ENCODE measurements at regions not wholly inside any gene's neighbourhood (a gene's known extent, or its start where the extent isn't known, plus 50 kb on each side); places are given as distances from the start of the nearest gene placed in this dataset.

DNA sequence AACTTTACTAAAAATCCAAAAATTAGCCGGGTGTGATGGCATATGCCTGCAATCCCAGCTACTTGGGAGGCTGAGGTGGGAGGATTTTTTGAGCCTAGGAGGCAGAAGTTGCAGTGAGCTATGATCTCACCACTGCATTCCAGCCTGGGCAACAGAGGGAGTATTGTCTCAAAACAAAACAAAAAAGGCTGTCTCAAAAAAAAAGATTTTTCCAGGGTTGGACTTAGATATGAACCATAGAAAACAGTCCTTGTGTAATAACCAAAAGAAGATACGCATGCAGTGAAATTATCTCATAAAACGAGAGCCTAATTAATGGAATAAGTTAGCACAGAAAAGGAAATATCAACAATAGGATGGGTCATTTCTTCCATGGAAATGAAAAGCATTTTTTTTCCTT is 320.4 kb upstream of the RASGRP1 start:
- no peaks in the 10 kb centered on the region for H3K9me3 Mint-ChIP-seq
- peaks cover 3 to 19% (median 9%) of the 10 kb centered on the region in 4 donors for H3K4me1 Mint-ChIP-seq
- Histone ChIP-seq H3K4me1 (ENCODE audit: control insufficient read depth, insufficient read depth, low read length, poor library complexity, severe bottlenecking) (peaks cover 12% of the 10 kb centered on the region), H3K36me3 (ENCODE audit: control insufficient read depth, insufficient read depth, low read length) (peaks cover 2% of the 10 kb centered on the region), H3K4me3 (ENCODE audit: low read depth, low read length) (no peak overlapping the region), H3K27me3 (ENCODE audit: control insufficient read depth, insufficient read depth, low read length) (no peaks in the 10 kb centered on the region), H3K9me3 (ENCODE audit: control insufficient read depth in 2 of 2, low read length in 2 of 2) (no peaks in the 10 kb centered on the region), H3K27ac (ENCODE audit: insufficient read depth, low read length, poor library complexity, severe bottlenecking) (no peak overlapping the region)
- no peak overlapping the region for H3K27ac Mint-ChIP-seq
- peaks cover 4% of the 10 kb centered on the region for H3K27me3 Mint-ChIP-seq
- H3K36me3 Mint-ChIP-seq: no peaks in the 10 kb centered on the region
- H3K4me3 Mint-ChIP-seq: no peak overlapping the region
- DNase-seq (no peak), ATAC-seq (ENCODE audit: low read depth in 2 of 2) (no peak)

- no peaks in the 10 kb centered on the region for H3K27me3 ChIP-seq (ENCODE audit: control insufficient read depth, insufficient read depth, low read length)
- no peaks in the 10 kb centered on the region for H3K36me3 ChIP-seq (ENCODE audit: control insufficient read depth, insufficient read depth, low read length)
- Mint-ChIP-seq H3K4me3 (no peak overlapping the region), H3K36me3 (no peaks in the 10 kb centered on the region), H3K27ac (peak overlapping the region in 1 of 3 donors; percentile 40), H3K9me3 (no peaks in the 10 kb centered on the region), H3K4me1 (peaks cover 3 to 19% (median 9%) of the 10 kb centered on the region in 4 donors), H3K27me3 (peaks cover 4% of the 10 kb centered on the region)
- no peak for ATAC-seq (ENCODE audit: low read depth in 2 of 2)
- no peak overlapping the region for H3K27ac ChIP-seq (ENCODE audit: insufficient read depth, low read length, poor library complexity, severe bottlenecking)
- peaks cover 12% of the 10 kb centered on the region for H3K4me1 ChIP-seq (ENCODE audit: control insufficient read depth, insufficient read depth, low read length, poor library complexity, severe bottlenecking)
- no peak overlapping the region for H3K4me3 ChIP-seq (ENCODE audit: low read depth, low read length)
- no peaks in the 10 kb centered on the region for H3K9me3 ChIP-seq (ENCODE audit: control insufficient read depth in 2 of 2, low read length in 2 of 2)
- DNase-seq: no peak
These were observed 320.9 kb upstream of the RASGRP1 start for GRCh38 chr15:38885471-38885952.

GRCh38 chr15:38886315-38887163 is 321.9 kb upstream of the RASGRP1 start:
- peaks cover 4% of the 10 kb centered on the region for H3K27me3 Mint-ChIP-seq
- Histone ChIP-seq H3K27me3 (ENCODE audit: control insufficient read depth, insufficient read depth, low read length) (no peaks in the 10 kb centered on the region), H3K9me3 (ENCODE audit: control insufficient read depth in 2 of 2, low read length in 2 of 2) (no peaks in the 10 kb centered on the region), H3K27ac (ENCODE audit: insufficient read depth, low read length, poor library complexity, severe bottlenecking) (no peak overlapping the region), H3K36me3 (ENCODE audit: control insufficient read depth, insufficient read depth, low read length) (no peaks in the 10 kb centered on the region), H3K4me3 (ENCODE audit: low read depth, low read length) (no peak overlapping the region), H3K4me1 (ENCODE audit: control insufficient read depth, insufficient read depth, low read length, poor library complexity, severe bottlenecking) (peaks cover 12% of the 10 kb centered on the region)
- H3K4me3 Mint-ChIP-seq: no peak overlapping the region
- peaks cover 0 to 2% (median 0%) of the 10 kb centered on the region in 7 donors for H3K9me3 Mint-ChIP-seq
- H3K4me1 Mint-ChIP-seq: peaks cover 3 to 14% (median 9%) of the 10 kb centered on the region in 4 donors
- ATAC-seq (ENCODE audit: low read depth in 2 of 2) (no peak), DNase-seq (no peak)
- H3K27ac Mint-ChIP-seq: no peak overlapping the region
- no peaks in the 10 kb centered on the region for H3K36me3 Mint-ChIP-seq

- Mint-ChIP-seq H3K36me3 (no peaks in the 10 kb centered on the region), H3K9me3 (peaks cover 0 to 2% (median 0%) of the 10 kb centered on the region in 7 donors), H3K27ac (no peak overlapping the region), H3K4me3 (no peak overlapping the region), H3K27me3 (peaks cover 4% of the 10 kb centered on the region), H3K4me1 (peaks cover 3 to 9% (median 7%) of the 10 kb centered on the region in 4 donors)
- DNase-seq (no peak), ATAC-seq (ENCODE audit: low read depth in 2 of 2) (no peak)
- no peaks in the 10 kb centered on the region for H3K36me3 ChIP-seq (ENCODE audit: control insufficient read depth, insufficient read depth, low read length)
- H3K27ac ChIP-seq (ENCODE audit: insufficient read depth, low read length, poor library complexity, severe bottlenecking): no peak overlapping the region
- no peak overlapping the region for H3K4me3 ChIP-seq (ENCODE audit: low read depth, low read length)
- H3K4me1 ChIP-seq (ENCODE audit: control insufficient read depth, insufficient read depth, low read length, poor library complexity, severe bottlenecking): peaks cover 4% of the 10 kb centered on the region
- no peaks in the 10 kb centered on the region for H3K27me3 ChIP-seq (ENCODE audit: control insufficient read depth, insufficient read depth, low read length)
- no peaks in the 10 kb centered on the region for H3K9me3 ChIP-seq (ENCODE audit: control insufficient read depth in 2 of 2, low read length in 2 of 2)
These were observed 324.1 kb upstream of the RASGRP1 start for GRCh38 chr15:38888701-38889221.

- Mint-ChIP-seq H3K27ac (no peak overlapping the region), H3K27me3 (peaks cover 4% of the 10 kb centered on the region), H3K36me3 (no peaks in the 10 kb centered on the region), H3K9me3 (peaks cover 0 to 2% (median 0%) of the 10 kb centered on the region in 7 donors), H3K4me1 (no peaks in the 10 kb centered on the region), H3K4me3 (no peak overlapping the region)
- DNase-seq (no peak), ATAC-seq (ENCODE audit: low read depth in 2 of 2) (no peak)
- Histone ChIP-seq H3K27me3 (ENCODE audit: control insufficient read depth, insufficient read depth, low read length) (no peaks in the 10 kb centered on the region), H3K36me3 (ENCODE audit: control insufficient read depth, insufficient read depth, low read length) (no peaks in the 10 kb centered on the region), H3K4me3 (ENCODE audit: low read depth, low read length) (no peak overlapping the region), H3K27ac (ENCODE audit: insufficient read depth, low read length, poor library complexity, severe bottlenecking) (no peak overlapping the region), H3K9me3 (ENCODE audit: control insufficient read depth in 2 of 2, low read length in 2 of 2) (no peaks in the 10 kb centered on the region), H3K4me1 (ENCODE audit: control insufficient read depth, insufficient read depth, low read length, poor library complexity, severe bottlenecking) (no peaks in the 10 kb centered on the region)
These were observed 325.6 kb upstream of the RASGRP1 start for GRCh38 chr15:38890194-38890593.

- ATAC-seq (ENCODE audit: low read depth in 2 of 2) (no peak), DNase-seq (no peak)
- Histone ChIP-seq H3K9me3 (ENCODE audit: control insufficient read depth in 2 of 2, low read length in 2 of 2) (no peaks in the 10 kb centered on the region), H3K4me1 (ENCODE audit: control insufficient read depth, insufficient read depth, low read length, poor library complexity, severe bottlenecking) (no peaks in the 10 kb centered on the region), H3K36me3 (ENCODE audit: control insufficient read depth, insufficient read depth, low read length) (no peaks in the 10 kb centered on the region), H3K4me3 (ENCODE audit: low read depth, low read length) (no peak overlapping the region), H3K27me3 (ENCODE audit: control insufficient read depth, insufficient read depth, low read length) (no peaks in the 10 kb centered on the region), H3K27ac (ENCODE audit: insufficient read depth, low read length, poor library complexity, severe bottlenecking) (no peak overlapping the region)
- no peak overlapping the region for H3K4me3 Mint-ChIP-seq
- peaks cover 4% of the 10 kb centered on the region for H3K27me3 Mint-ChIP-seq
- H3K9me3 Mint-ChIP-seq: peaks cover 0 to 2% (median 0%) of the 10 kb centered on the region in 7 donors
- no peaks in the 10 kb centered on the region for H3K36me3 Mint-ChIP-seq
- peaks cover 0 to 13% (median 0%) of the 10 kb centered on the region in 4 donors for H3K4me1 Mint-ChIP-seq
- H3K27ac Mint-ChIP-seq: no peak overlapping the region
These were observed 329.3 kb upstream of the RASGRP1 start for GRCh38 chr15:38893925-38894242.

GRCh38 chr15:38894243-38894948 is 329.8 kb upstream of the RASGRP1 start:
- Histone ChIP-seq H3K4me1 (ENCODE audit: control insufficient read depth, insufficient read depth, low read length, poor library complexity, severe bottlenecking) (no peaks in the 10 kb centered on the region), H3K4me3 (ENCODE audit: low read depth, low read length) (no peak overlapping the region), H3K27ac (ENCODE audit: insufficient read depth, low read length, poor library complexity, severe bottlenecking) (no peak overlapping the region), H3K36me3 (ENCODE audit: control insufficient read depth, insufficient read depth, low read length) (no peaks in the 10 kb centered on the region), H3K27me3 (ENCODE audit: control insufficient read depth, insufficient read depth, low read length) (no peaks in the 10 kb centered on the region), H3K9me3 (ENCODE audit: control insufficient read depth in 2 of 2, low read length in 2 of 2) (no peaks in the 10 kb centered on the region)
- Mint-ChIP-seq H3K9me3 (peaks cover 0 to 2% (median 0%) of the 10 kb centered on the region in 7 donors), H3K27ac (no peak overlapping the region), H3K36me3 (no peaks in the 10 kb centered on the region), H3K27me3 (peaks cover 2% of the 10 kb centered on the region), H3K4me3 (no peak overlapping the region), H3K4me1 (peaks cover 0 to 13% (median 0%) of the 10 kb centered on the region in 4 donors)
- ATAC-seq (ENCODE audit: low read depth in 2 of 2) (no peak), DNase-seq (no peak)
